Chondrocyte (in vitro differentiated cells): ENCODE measurements at regions not wholly inside any gene's neighbourhood (a gene's known extent, or its start where the extent isn't known, plus 50 kb on each side); places are given as distances from the start of the nearest gene placed in this dataset.

Source experiments
- DNase-seq: peaks from one replicate; pipeline ENCODE4 v3.0.0; 2021; ENCODE audit warnings: mixed read lengths, low spot score
- H3K27ac Mint-ChIP-seq: one replicate; pipeline ENCODE4 v1.8.0; 2021; ENCODE audit warnings: mild to moderate bottlenecking, moderate library complexity, mixed read lengths; ENCODE audit not compliant: unreplicated experiment
- H3K27me3 Mint-ChIP-seq: 2 replicates; pipeline ENCODE4 v1.8.0; 2021; ENCODE audit warnings: low read depth, mixed read lengths
- H3K36me3 Mint-ChIP-seq: 2 replicates; pipeline ENCODE4 v1.8.0; 2021; ENCODE audit warnings: low read depth, mixed read lengths
- H3K4me1 Mint-ChIP-seq: 2 replicates; pipeline ENCODE4 v1.8.0; 2021; ENCODE audit warnings: low read depth, mild to moderate bottlenecking, mixed read lengths
- H3K4me3 Mint-ChIP-seq: one replicate; pipeline ENCODE4 v1.8.0; 2021; ENCODE audit warnings: mild to moderate bottlenecking, moderate library complexity, mixed read lengths; ENCODE audit not compliant: unreplicated experiment
- H3K9me3 Mint-ChIP-seq: 2 replicates; pipeline ENCODE4 v1.8.0; 2021; ENCODE audit warnings: low read depth, mixed read lengths
- CTCF ChIP-seq: fragments of 200-600 bp; sonication (generic); IDR thresholded peaks from 2 replicates; pipeline ENCODE4 v1.5.0; 2021; ENCODE audit warnings: antibody characterized with exemption, mild to moderate bottlenecking, moderate library complexity

DNA sequence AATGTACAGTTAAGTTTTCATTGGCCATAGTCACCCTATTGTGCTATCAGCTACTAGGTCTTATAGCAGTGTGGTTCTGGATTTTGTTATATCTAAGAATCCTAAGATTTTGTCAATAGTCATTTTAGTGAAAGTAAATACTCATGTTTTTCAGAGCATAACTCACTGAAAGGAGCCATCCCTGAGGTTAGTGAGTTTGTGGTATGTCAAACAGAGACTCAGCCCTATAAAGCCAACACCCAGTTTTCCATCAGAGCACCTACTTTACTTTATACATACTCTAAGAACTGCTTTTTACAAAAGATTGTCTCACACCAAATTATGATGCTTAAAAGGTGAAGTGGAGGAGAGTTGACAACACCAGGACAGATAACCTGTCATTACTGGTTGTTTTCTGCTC is 686.3 kb upstream of the LRFN5 start:
- H3K9me3 Mint-ChIP-seq, result no peaks in the 10 kb centered on the region
- no peak overlapping the region for H3K4me3 Mint-ChIP-seq
- no peak for TF ChIP-seq CTCF
- H3K36me3 Mint-ChIP-seq, result no peaks in the 10 kb centered on the region
- H3K4me1 Mint-ChIP-seq, result no peaks in the 10 kb centered on the region
- H3K27me3 Mint-ChIP-seq, result no peaks in the 10 kb centered on the region
- no peak overlapping the region for H3K27ac Mint-ChIP-seq
- no peak for DNase-seq

DNA sequence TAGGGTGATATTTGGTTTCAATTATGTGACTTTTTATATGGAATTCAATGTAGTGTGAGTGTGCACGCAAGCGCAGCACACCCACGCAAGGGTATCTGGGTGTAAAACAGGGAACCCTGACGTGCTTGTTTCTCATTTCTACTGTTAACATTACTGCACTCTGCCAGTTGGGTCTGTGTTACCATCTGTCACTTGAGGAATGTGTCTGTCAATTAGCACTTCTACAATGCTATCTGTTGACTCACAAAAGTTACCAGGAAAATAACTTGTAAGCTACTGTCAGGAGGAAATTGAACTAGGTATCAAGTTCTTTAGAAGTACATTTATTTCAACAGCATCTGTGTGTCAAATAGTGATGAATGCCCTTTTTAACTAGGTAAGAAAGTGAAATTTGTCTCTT is 695.5 kb upstream of the LRFN5 start:
- H3K27ac Mint-ChIP-seq, result no peak overlapping the region
- no peaks in the 10 kb centered on the region for H3K4me1 Mint-ChIP-seq
- peaks cover 6% of the 10 kb centered on the region for H3K27me3 Mint-ChIP-seq
- no peak for DNase-seq
- no peak for TF ChIP-seq CTCF
- H3K4me3 Mint-ChIP-seq, result no peak overlapping the region
- H3K9me3 Mint-ChIP-seq, result no peaks in the 10 kb centered on the region
- no peaks in the 10 kb centered on the region for H3K36me3 Mint-ChIP-seq

DNA sequence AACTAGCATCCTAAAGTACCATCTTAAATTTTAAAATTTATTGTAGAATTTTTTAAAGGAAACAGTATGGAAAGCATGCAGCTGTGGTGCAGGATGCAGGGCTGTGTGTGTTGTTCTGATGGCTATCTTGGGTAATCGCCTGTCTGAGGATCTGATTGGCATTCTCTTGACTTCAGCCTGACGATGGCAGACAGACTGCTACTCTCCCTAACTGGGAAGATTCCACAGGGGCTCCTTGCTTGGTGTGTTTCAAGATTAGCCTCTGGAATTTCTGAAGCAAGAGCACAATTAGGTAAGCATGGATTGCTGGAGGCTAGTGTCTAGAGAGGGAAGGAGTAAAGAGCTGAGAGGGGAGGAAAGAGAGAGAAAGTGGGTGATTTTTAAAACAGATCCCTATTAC is 696.8 kb upstream of the LRFN5 start:
- no peak overlapping the region for H3K27ac Mint-ChIP-seq
- H3K9me3 Mint-ChIP-seq, result no peaks in the 10 kb centered on the region
- DNase-seq, result no peak
- no peaks in the 10 kb centered on the region for H3K36me3 Mint-ChIP-seq
- no peaks in the 10 kb centered on the region for H3K4me1 Mint-ChIP-seq
- no peak overlapping the region for H3K4me3 Mint-ChIP-seq
- TF ChIP-seq CTCF, result no peak
- peaks cover 6% of the 10 kb centered on the region for H3K27me3 Mint-ChIP-seq

- Mint-ChIP-seq H3K4me1 (no peaks in the 10 kb centered on the region), H3K4me3 (no peak overlapping the region), H3K27me3 (peaks cover 4% of the 10 kb centered on the region), H3K27ac (no peak overlapping the region), H3K9me3 (peaks cover 2% of the 10 kb centered on the region), H3K36me3 (peaks cover 1% of the 10 kb centered on the region)
- no peak for DNase-seq
- TF ChIP-seq CTCF, result no peak
Measured at GRCh38 chr14:40903709-40904108, 703.0 kb upstream of the LRFN5 start.

DNA sequence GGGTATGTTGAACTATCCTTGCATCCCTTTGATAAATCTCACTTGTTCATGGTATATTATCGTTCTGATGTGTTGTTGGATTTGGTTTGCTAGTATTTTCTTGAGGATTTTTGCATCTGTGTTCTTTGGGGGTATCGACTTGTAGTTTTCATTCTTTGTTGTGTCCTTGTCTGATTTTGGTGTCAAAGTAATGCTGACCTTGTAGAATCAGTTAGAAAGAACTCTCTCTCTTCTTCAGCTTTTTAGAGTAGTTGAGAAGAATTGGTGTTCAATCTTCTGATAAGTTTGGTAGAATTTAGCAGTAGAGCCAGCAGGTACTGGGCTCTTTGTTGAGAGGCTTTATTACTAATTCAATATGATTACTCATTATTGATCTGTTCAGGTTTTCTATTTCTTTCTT is 707.2 kb upstream of the LRFN5 start:
- Mint-ChIP-seq H3K36me3 (peaks cover 1% of the 10 kb centered on the region), H3K9me3 (peaks cover 9% of the 10 kb centered on the region), H3K4me3 (no peak overlapping the region), H3K4me1 (no peaks in the 10 kb centered on the region), H3K27ac (no peak overlapping the region), H3K27me3 (peaks cover 4% of the 10 kb centered on the region)
- TF ChIP-seq CTCF, result no peak
- no peak for DNase-seq
